Stimulated activated CD8-positive, alpha-beta memory T cell treated with anti-CD3 and anti-CD28 coated beads, Interleukin-4, amount 100 ng/mL, for 24 hours (primary cell): ENCODE measurements at regions not wholly inside any gene's neighbourhood (a gene's known extent, or its start where the extent isn't known, plus 50 kb on each side); places are given as distances from the start of the nearest gene placed in this dataset.
A peak's percentile ranks its signal among the peaks of the same experiment; 100 is the strongest.

ENCODE experiments used
- DNase-seq: peaks from one replicate; pipeline ENCODE4 v3.0.0-alpha.2; 2020; ENCODE audit warnings: low read depth

- DNase-seq: no peak
Measured at GRCh38 chr9:129473523-129474244, 147.2 kb downstream of the C9orf50 start.

DNA sequence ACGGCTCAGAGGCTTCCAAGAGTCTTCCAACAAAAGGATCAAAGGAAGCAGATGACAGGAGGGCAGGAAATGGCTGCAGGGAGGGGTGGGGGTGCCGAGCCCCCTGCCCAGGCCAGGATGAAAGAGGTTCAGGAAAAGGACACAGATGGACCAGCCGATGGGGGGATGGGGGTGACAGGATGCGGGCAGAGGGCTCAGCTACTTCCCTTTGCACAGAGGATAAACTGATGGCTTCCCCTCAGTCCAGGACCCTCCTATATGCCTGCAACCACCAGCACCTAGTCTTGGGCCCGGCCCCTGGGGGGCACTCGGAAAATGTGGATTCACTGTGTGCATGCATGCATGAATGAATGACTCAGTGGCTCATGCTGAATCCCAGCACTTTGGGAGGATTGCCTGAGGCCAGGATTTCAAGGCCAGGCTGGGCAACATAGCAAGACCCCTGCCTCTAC, 148.2 kb downstream of the C9orf50 start:
- DNase-seq: no peak

- no peak for DNase-seq
Measured at GRCh38 chr9:129471201-129472019, 149.5 kb downstream of the C9orf50 start.

DNA sequence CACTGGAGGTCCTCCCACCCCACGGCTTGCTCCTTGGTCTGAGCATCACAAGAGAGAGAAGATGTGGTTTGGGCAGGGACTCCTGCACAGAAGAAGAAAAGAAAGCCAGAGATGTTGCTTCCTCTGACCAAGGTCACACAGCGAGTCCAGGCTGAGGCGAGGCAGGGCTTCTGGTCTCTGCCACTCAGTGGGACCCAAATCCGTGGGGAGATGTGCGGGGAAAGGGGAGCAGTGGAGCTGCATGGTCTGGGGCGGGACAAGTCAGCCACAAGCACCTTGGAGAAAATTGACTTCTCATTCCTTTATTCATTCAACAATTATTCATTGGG, 150.9 kb downstream of the C9orf50 start:
- DNase-seq: no peak

- no peak for DNase-seq
Measured at GRCh38 chr9:129469188-129469987, 151.5 kb downstream of the C9orf50 start.

GRCh38 chr9:129467739-129468666, 152.9 kb downstream of the C9orf50 start:
- DNase-seq: no peak

GRCh38 chr9:129467004-129467588, 153.8 kb downstream of the C9orf50 start:
- no peak for DNase-seq

DNA sequence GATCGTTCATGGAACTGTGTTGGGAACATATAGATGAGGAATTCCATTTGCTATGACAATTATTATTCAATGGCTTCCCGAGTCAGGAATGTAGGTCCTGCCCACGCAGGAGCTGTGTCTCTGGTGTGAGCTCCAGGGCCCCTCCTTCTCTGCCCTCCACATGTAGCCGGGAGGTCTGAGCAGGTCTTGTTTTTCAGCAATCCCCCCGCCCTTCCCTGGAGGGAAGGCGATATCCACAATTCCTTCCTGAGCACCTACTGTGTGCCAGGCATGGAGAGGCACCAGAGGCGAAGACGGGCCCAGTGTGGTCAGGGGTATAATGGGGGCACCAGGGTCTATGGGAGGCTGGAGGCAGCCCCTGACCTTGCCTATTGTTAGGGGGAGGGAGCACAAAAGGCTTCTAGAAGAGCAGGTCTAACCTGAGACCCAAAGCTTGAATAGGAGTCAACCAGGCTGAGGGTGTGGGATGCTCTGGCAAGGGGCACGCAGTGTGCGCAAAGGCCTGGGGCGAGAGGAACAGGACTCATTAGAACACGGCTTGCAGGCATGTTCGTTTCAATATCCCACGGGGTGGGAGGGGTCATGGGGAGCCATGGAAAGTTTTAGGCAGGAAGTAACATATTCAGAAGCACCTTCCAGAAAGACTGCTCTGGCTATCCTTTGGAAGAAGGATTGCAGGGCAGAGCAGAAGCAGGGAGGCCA, 154.9 kb downstream of the C9orf50 start:
- no peak for DNase-seq

GRCh38 chr9:129464972-129465833, 155.7 kb downstream of the C9orf50 start:
- no peak for DNase-seq

DNA sequence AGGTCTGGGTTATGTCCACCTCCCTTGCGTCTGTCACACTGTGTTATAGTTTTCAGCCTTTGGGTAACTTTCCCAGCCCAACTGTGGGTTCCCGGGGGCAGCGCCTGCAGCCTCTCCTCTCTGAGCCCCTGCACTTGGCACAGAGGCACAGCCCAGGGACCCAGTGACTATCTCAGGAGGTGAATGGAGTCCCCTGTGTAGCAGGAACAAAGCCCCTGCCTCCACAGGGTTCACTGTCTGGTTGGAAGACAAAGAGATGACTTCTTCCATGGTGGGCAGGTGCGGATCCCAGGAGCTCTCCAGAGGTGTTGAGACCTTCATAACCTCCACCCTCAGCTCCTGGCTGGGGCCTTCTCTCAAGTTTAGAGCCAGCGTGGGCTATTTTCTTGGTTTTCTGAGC, 156.9 kb downstream of the C9orf50 start:
- no peak for DNase-seq

- DNase-seq: no peak
Measured at GRCh38 chr9:129463477-129463876, 157.4 kb downstream of the C9orf50 start.

- no peak for DNase-seq
Measured at GRCh38 chr9:129462360-129462759, 158.5 kb downstream of the C9orf50 start.

DNA sequence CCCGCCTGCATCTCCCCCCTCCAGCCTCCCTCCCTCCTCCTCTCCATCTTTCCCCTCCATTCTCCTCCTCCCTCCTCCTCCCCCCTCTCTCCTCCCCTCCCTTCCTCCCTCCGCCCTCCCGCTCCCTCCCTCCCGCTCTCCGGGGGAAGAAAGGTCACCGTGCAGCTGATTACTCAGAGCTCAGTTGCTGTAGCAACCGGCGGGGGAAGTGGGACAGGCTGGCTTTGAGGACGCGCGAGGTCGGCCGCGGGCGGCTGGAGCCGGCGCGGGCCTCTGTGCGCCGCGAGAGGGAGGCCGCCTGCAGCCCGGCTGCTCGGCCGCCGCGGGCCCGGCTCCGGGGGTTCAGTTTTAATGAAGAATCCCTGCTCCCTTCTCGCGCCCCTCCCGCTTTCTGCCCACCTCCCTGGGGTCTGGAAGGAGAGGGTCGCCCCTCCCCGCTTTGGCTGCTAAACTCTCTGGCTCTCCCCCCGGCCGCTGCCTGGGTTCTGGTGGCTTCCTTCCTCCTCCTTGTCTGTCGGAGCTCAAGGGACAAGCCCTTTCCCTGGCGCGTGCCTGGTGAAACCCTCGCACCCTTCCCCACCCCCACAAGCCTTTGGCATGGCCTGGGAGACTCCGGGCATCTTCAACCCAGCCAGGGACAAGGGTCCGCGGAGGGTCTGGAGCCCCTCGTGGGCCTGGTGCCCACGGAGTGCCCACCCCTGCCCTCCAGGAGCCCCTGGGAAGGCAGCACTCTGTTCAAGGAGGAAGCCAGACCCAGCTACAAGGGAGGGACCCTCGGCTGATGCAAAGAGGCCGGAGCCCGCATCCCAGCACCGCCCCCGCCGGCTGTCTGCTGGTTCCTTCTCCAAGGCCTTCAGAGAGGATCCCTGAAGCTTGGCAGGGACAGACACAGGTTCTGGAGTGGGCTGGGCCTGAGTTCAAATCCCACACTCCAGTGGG, 160.3 kb downstream of the C9orf50 start:
- DNase-seq: peak; percentile 84

GRCh38 chr9:129459547-129460322, 161.2 kb downstream of the C9orf50 start:
- DNase-seq: peak; percentile 28

DNA sequence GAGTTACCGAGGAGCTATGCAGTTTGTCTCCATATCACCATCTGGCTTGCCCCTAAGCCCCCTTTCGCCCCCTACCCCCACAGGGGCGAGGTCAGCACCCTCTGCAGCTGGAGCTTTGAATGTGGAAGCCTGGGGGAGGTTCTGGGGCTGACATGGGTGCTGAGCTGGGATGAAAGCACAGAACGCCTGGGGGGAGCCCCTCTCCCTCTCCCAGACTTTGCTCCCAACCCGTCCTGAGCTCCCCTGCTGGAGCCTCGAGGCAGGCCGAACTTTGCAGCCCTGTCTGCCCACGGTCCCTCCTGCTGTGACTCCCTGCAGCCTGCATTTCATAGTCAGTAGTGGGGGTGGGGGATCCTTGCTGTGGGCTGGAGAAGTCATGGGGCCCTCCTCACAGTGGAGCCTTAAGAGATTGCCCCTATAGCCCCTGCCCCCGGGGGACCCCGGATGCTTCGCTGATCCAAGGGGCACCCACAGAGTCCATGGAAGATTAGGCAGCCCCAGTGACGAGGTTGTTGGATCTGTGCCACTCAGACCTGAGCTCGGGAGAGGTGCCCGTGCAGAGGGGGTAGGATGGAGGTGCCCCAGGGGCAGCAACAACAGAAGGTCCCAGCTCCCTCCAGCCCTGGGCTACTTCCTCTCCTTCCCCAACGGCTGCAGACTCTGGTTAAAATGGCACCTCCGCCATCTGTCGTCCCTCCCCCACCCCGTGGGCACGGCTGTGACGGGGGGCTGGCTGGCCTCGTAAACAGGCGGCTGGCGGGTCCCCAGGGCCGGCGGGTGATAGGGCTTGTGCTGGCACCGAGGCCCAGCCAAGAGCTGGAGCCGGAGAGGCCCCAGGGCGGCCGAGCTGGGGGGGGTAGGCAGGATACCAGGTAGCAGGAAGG, 162.0 kb downstream of the C9orf50 start:
- DNase-seq: no peak

GRCh38 chr9:129458155-129458661, 162.7 kb downstream of the C9orf50 start:
- peak; percentile 29 for DNase-seq
